ENCODE measurements at regions not wholly inside any gene's neighbourhood (a gene's known extent, or its start where the extent isn't known, plus 50 kb on each side); places are given as distances from the start of the nearest gene placed in this dataset.

DNA sequence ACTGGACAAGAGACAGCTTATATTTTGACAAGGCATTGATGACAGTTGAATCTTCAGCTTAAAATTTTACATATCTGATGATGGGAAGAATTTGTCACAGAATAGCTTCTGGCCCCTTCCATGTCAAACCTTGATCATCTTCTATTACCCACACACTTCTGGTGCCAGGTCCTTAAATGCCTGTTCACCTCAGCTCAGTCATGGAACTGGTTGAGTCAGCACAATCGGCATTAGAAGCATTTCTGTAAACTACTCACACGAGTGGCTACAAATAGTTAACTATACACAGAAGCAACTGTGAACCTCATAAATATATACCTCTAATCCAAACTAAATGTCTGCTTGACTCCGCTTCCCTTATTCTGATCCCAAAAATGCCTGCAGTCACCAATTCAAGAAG is 161.2 kb downstream of the FOXO1 start:
- no peak for DNase-seq (ENCODE audit: low read depth)

All from stimulated activated CD4-positive, alpha-beta T cell treated with anti-CD3 and anti-CD28 coated beads, Interleukin-2, amount 100 ng/mL, for 4 hours (primary cell).